Adrenal gland (tissue), 5 donors: ENCODE measurements at regions not wholly inside any gene's neighbourhood (a gene's known extent, or its start where the extent isn't known, plus 50 kb on each side); places are given as distances from the start of the nearest gene placed in this dataset.

Experiments used
- CTCF ChIP-seq, 6 experiments: fragments of 450-650 bp in 4 of 6; fragments of 200-600 bp in 2 of 6; sonication (generic) in 1 of 6; IDR thresholded peaks; 1 replicate in 5 of 6; 2 replicates in 1 of 6; pipeline versions ENCODE4 v1.5.1 to v1.8.0; 2016 to 2021; ENCODE audit warnings: antibody characterized with exemption in 6 of 6, mild to moderate bottlenecking in 2 of 6, moderate library complexity in 1 of 6
- POLR2A ChIP-seq, 2 donors: fragments of 450-650 bp; IDR thresholded peaks; one replicate each; pipeline ENCODE4 v1.6.1; 2017; ENCODE audit warnings: antibody characterized with exemption in 2 of 2, mild to moderate bottlenecking in 2 of 2, moderate library complexity in 1 of 2
- donor health status: DM: no; HTN: no; CAD: no.

GRCh38 chr5:87576867-87577266, 164.1 kb upstream of the CCNH start:
- no peak for TF ChIP-seq POLR2A (IDR thresholded peaks at IDR 0.05)
- TF ChIP-seq CTCF (IDR thresholded peaks at IDR 0.05): no peak
